ENCODE measurements at regions not wholly inside any gene's neighbourhood (a gene's known extent, or its start where the extent isn't known, plus 50 kb on each side); places are given as distances from the start of the nearest gene placed in this dataset.

GRCh38 chr11:69414773-69415187 lies 66.7 kb upstream of the LINC01488 start:
- ChIA-PET POLR2A (ENCODE audit: partially characterized antibody) (no interaction called here), CTCF (ENCODE audit: partially characterized antibody) (no interaction called here)
- H3K4me3 ChIP-seq (ENCODE audit: low read length in 2 of 2): no peak overlapping the region
- H3K27ac ChIP-seq (ENCODE audit: low read depth, low read length): no peak overlapping the region
- Mint-ChIP-seq H3K4me3 (no peak overlapping the region), H3K9me3 (peaks cover 0 to 3% (median 0%) of the 10 kb centered on the region in 8 donors), H3K36me3 (no peaks in the 10 kb centered on the region), H3K27ac (no peak overlapping the region), H3K27me3 (peaks cover 0 to 10% of the 10 kb centered on the region in 2 donors), H3K4me1 (peaks cover 7 to 9% (median 9%) of the 10 kb centered on the region in 4 donors)
- peaks cover 12% of the 10 kb centered on the region for H3K4me1 ChIP-seq (ENCODE audit: insufficient read depth, low read length)
- DNase-seq: no peak
- H3K9me3 ChIP-seq (ENCODE audit: control insufficient read depth in 1 of 2, low read length in 2 of 2): no peaks in the 10 kb centered on the region
- intact Hi-C loops (cut with micrococcal nuclease): no loop called here
- H3K36me3 ChIP-seq (ENCODE audit: insufficient read depth, low read length): no peaks in the 10 kb centered on the region
- H3K27me3 ChIP-seq (ENCODE audit: insufficient read depth, low read length): no peaks in the 10 kb centered on the region

- Mint-ChIP-seq H3K4me1 (peaks cover 4 to 5% (median 5%) of the 10 kb centered on the region in 4 donors), H3K27me3 (peaks cover 0 to 5% of the 10 kb centered on the region in 2 donors), H3K27ac (no peak overlapping the region), H3K4me3 (no peak overlapping the region), H3K9me3 (peaks cover 0 to 3% (median 0%) of the 10 kb centered on the region in 8 donors), H3K36me3 (no peaks in the 10 kb centered on the region)
- Histone ChIP-seq H3K9me3 (ENCODE audit: control insufficient read depth in 1 of 2, low read length in 2 of 2) (no peaks in the 10 kb centered on the region), H3K27ac (ENCODE audit: low read depth, low read length) (no peak overlapping the region), H3K27me3 (ENCODE audit: insufficient read depth, low read length) (no peaks in the 10 kb centered on the region), H3K4me1 (ENCODE audit: insufficient read depth, low read length) (peaks cover 5% of the 10 kb centered on the region), H3K4me3 (ENCODE audit: low read length in 2 of 2) (no peak overlapping the region), H3K36me3 (ENCODE audit: insufficient read depth, low read length) (no peaks in the 10 kb centered on the region)
- ChIA-PET CTCF (ENCODE audit: partially characterized antibody) (no interaction called here), POLR2A (ENCODE audit: partially characterized antibody) (no interaction called here)
- DNase-seq: no peak
- intact Hi-C loops (cut with micrococcal nuclease): no loop called here
Observed at GRCh38 chr11:69415411-69416142, 65.9 kb upstream of the LINC01488 start.

GRCh38 chr11:69416143-69416515 lies 65.3 kb upstream of the LINC01488 start:
- Histone ChIP-seq H3K27me3 (ENCODE audit: insufficient read depth, low read length) (no peaks in the 10 kb centered on the region), H3K4me1 (ENCODE audit: insufficient read depth, low read length) (peaks cover 5% of the 10 kb centered on the region), H3K27ac (ENCODE audit: low read depth, low read length) (no peak overlapping the region), H3K36me3 (ENCODE audit: insufficient read depth, low read length) (no peaks in the 10 kb centered on the region), H3K4me3 (ENCODE audit: low read length in 2 of 2) (no peak overlapping the region), H3K9me3 (ENCODE audit: control insufficient read depth in 1 of 2, low read length in 2 of 2) (no peaks in the 10 kb centered on the region)
- Mint-ChIP-seq H3K36me3 (no peaks in the 10 kb centered on the region), H3K27me3 (peaks cover 0 to 5% of the 10 kb centered on the region in 2 donors), H3K4me3 (no peak overlapping the region), H3K27ac (no peak overlapping the region), H3K9me3 (peaks cover 0 to 3% (median 0%) of the 10 kb centered on the region in 8 donors), H3K4me1 (peaks cover 4 to 5% (median 5%) of the 10 kb centered on the region in 4 donors)
- CTCF ChIA-PET (ENCODE audit: partially characterized antibody): interaction anchor here (0.6 kb wide), 1 partner anchor 668 kb away, joined by 3 read pairs; no protein-coding TSS in a partner anchor
- intact Hi-C loops (cut with micrococcal nuclease): no loop called here
- no peak for DNase-seq
- POLR2A ChIA-PET (ENCODE audit: partially characterized antibody): no interaction called here

GRCh38 chr11:69416762-69417698 lies 64.4 kb upstream of the LINC01488 start:
- no peak for DNase-seq
- no peak overlapping the region for H3K27ac Mint-ChIP-seq
- no peaks in the 10 kb centered on the region for H3K9me3 ChIP-seq (ENCODE audit: control insufficient read depth in 1 of 2, low read length in 2 of 2)
- H3K4me3 Mint-ChIP-seq: no peak overlapping the region
- no peaks in the 10 kb centered on the region for H3K36me3 Mint-ChIP-seq
- H3K36me3 ChIP-seq (ENCODE audit: insufficient read depth, low read length): no peaks in the 10 kb centered on the region
- intact Hi-C loops (cut with micrococcal nuclease): no loop called here
- H3K27ac ChIP-seq (ENCODE audit: low read depth, low read length): no peak overlapping the region
- peaks cover 0 to 3% (median 0%) of the 10 kb centered on the region in 8 donors for H3K9me3 Mint-ChIP-seq
- ChIA-PET POLR2A (ENCODE audit: partially characterized antibody) (no interaction called here), CTCF (ENCODE audit: partially characterized antibody) (interaction anchor here (0.6 kb wide), 1 partner anchor 669 kb away, joined by 3 read pairs; no protein-coding TSS in a partner anchor)
- no peaks in the 10 kb centered on the region for H3K4me1 ChIP-seq (ENCODE audit: insufficient read depth, low read length)
- H3K4me1 Mint-ChIP-seq: peaks cover 0 to 2% (median 0%) of the 10 kb centered on the region in 4 donors
- no peak overlapping the region for H3K4me3 ChIP-seq (ENCODE audit: low read length in 2 of 2)
- peaks cover 0 to 1% of the 10 kb centered on the region in 2 donors for H3K27me3 Mint-ChIP-seq
- H3K27me3 ChIP-seq (ENCODE audit: insufficient read depth, low read length): no peaks in the 10 kb centered on the region

- Mint-ChIP-seq H3K27ac (no peak overlapping the region), H3K36me3 (no peaks in the 10 kb centered on the region), H3K4me3 (no peak overlapping the region), H3K27me3 (peaks cover 0 to 1% of the 10 kb centered on the region in 2 donors), H3K9me3 (peaks cover 0 to 3% (median 0%) of the 10 kb centered on the region in 8 donors), H3K4me1 (peaks cover 0 to 2% (median 0%) of the 10 kb centered on the region in 4 donors)
- DNase-seq: no peak
- Histone ChIP-seq H3K27me3 (ENCODE audit: insufficient read depth, low read length) (no peaks in the 10 kb centered on the region), H3K36me3 (ENCODE audit: insufficient read depth, low read length) (no peaks in the 10 kb centered on the region), H3K9me3 (ENCODE audit: control insufficient read depth in 1 of 2, low read length in 2 of 2) (no peaks in the 10 kb centered on the region), H3K4me1 (ENCODE audit: insufficient read depth, low read length) (no peaks in the 10 kb centered on the region), H3K27ac (ENCODE audit: low read depth, low read length) (no peak overlapping the region), H3K4me3 (ENCODE audit: low read length in 2 of 2) (no peak overlapping the region)
- ChIA-PET POLR2A (ENCODE audit: partially characterized antibody) (no interaction called here), CTCF (ENCODE audit: partially characterized antibody) (no interaction called here)
- intact Hi-C loops (cut with micrococcal nuclease): no loop called here
Observed at GRCh38 chr11:69417699-69418085, 63.8 kb upstream of the LINC01488 start.

GRCh38 chr11:69418576-69419296 lies 62.7 kb upstream of the LINC01488 start:
- intact Hi-C loops (cut with micrococcal nuclease): no loop called here
- Histone ChIP-seq H3K4me1 (ENCODE audit: insufficient read depth, low read length) (no peaks in the 10 kb centered on the region), H3K4me3 (ENCODE audit: low read length in 2 of 2) (no peak overlapping the region), H3K36me3 (ENCODE audit: insufficient read depth, low read length) (no peaks in the 10 kb centered on the region), H3K27ac (ENCODE audit: low read depth, low read length) (no peak overlapping the region), H3K9me3 (ENCODE audit: control insufficient read depth in 1 of 2, low read length in 2 of 2) (no peaks in the 10 kb centered on the region), H3K27me3 (ENCODE audit: insufficient read depth, low read length) (no peaks in the 10 kb centered on the region)
- no peak for DNase-seq
- Mint-ChIP-seq H3K27ac (no peak overlapping the region), H3K27me3 (peaks cover 0 to 1% of the 10 kb centered on the region in 2 donors), H3K4me3 (no peak overlapping the region), H3K4me1 (peaks cover 0 to 2% (median 0%) of the 10 kb centered on the region in 4 donors), H3K36me3 (no peaks in the 10 kb centered on the region), H3K9me3 (peaks cover 0 to 3% (median 0%) of the 10 kb centered on the region in 8 donors)
- POLR2A ChIA-PET (ENCODE audit: partially characterized antibody): no interaction called here
- CTCF ChIA-PET (ENCODE audit: partially characterized antibody): no interaction called here

All from CD4-positive, alpha-beta memory T cell (primary cell).